ENCODE measurements at regions not wholly inside any gene's neighbourhood (a gene's known extent, or its start where the extent isn't known, plus 50 kb on each side); places are given as distances from the start of the nearest gene placed in this dataset.
"Not testable (repeated sequence)": the region's sequence is repeated elsewhere in the genome, so short reads cannot be mapped to it uniquely, and the experiment has no call there.

GRCh38 chr7:9029681-9030530, 596.5 kb downstream of the NXPH1 start:
- DNase-seq (ENCODE audit: low read depth): no peak
- H3K4me3 ChIP-seq (ENCODE audit: low read depth, low read length): no peak overlapping the region
- no peak for TF ChIP-seq CTCF (conservative IDR thresholded peaks at IDR 0.05; ENCODE audit: low read depth, low read length)

- DNase-seq (ENCODE audit: low read depth): no peak
- TF ChIP-seq CTCF (conservative IDR thresholded peaks at IDR 0.05; ENCODE audit: low read depth, low read length): no peak
- no peak overlapping the region for H3K4me3 ChIP-seq (ENCODE audit: low read depth, low read length)
These were observed 597.6 kb downstream of the NXPH1 start for GRCh38 chr7:9030976-9031375.

DNA sequence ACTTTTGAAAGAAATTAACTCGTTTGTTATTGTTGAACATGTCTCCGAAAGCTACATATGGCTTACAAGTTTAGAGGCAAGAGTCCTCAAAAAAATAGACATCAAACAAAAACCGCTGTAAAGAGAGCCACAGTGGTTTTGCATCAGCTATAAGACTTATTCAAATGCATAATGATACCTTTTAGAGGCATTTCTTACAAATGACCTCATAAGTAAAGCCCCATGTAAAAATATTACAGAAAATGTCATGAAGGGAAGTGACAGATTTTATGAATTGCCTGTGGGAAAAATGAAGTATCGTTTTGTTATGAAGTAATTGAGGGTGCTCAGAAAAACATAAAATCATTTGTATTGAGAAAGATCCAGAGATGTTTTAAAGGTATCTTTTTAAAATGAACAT, 598.0 kb downstream of the NXPH1 start:
- no peak for TF ChIP-seq CTCF (conservative IDR thresholded peaks at IDR 0.05; ENCODE audit: low read depth, low read length)
- H3K4me3 ChIP-seq (ENCODE audit: low read depth, low read length): no peak overlapping the region
- no peak for DNase-seq (ENCODE audit: low read depth)

GRCh38 chr7:9036080-9036479, 602.7 kb downstream of the NXPH1 start:
- no peak overlapping the region for H3K4me3 ChIP-seq (ENCODE audit: low read depth, low read length)
- no peak for DNase-seq (ENCODE audit: low read depth)
- TF ChIP-seq CTCF (conservative IDR thresholded peaks at IDR 0.05; ENCODE audit: low read depth, low read length): no peak

- H3K4me3 ChIP-seq (ENCODE audit: low read depth, low read length): no peak overlapping the region
- no peak for TF ChIP-seq CTCF (conservative IDR thresholded peaks at IDR 0.05; ENCODE audit: low read depth, low read length)
- DNase-seq (ENCODE audit: low read depth): no peak
These were observed 637.9 kb downstream of the NXPH1 start for GRCh38 chr7:9071160-9071762.

DNA sequence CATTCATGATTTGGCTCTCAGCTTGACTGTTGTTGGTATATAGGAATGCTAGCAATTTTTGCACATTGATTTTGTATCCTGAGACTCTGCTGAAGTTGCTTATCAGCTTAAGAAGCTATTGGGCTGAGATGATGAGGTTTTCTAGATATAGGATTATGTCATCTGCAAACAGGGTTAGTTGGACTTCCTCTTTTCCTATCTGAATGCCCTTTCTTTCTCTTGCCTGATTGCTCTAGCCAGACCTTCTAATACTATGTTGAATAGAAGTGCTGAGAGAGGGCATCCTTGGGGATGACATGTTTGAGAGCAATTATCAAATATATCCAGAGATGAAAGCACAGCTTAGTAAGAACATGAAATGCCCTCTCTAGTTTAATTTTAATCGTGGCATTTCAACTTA, 642.4 kb downstream of the NXPH1 start:
- DNase-seq (ENCODE audit: low read depth); H3K4me3 ChIP-seq (ENCODE audit: low read depth, low read length): not testable (repeated sequence)

- TF ChIP-seq CTCF (conservative IDR thresholded peaks at IDR 0.05; ENCODE audit: low read depth, low read length): no peak
- H3K4me3 ChIP-seq (ENCODE audit: low read depth, low read length): no peak overlapping the region
- DNase-seq (ENCODE audit: low read depth): no peak
These were observed 648.8 kb downstream of the NXPH1 start for GRCh38 chr7:9082203-9082602.

Data from choroid plexus epithelial cell (primary cell).